CD4-positive, CD25-positive, alpha-beta regulatory T cell (primary cell): ENCODE measurements at regions not wholly inside any gene's neighbourhood (a gene's known extent, or its start where the extent isn't known, plus 50 kb on each side); places are given as distances from the start of the nearest gene placed in this dataset.
"Not testable (repeated sequence)": the region's sequence is repeated elsewhere in the genome, so short reads cannot be mapped to it uniquely, and the experiment has no call there.

Experiments
- ATAC-seq, 2 donors: fragments of 150-1000 bp; cut with Tn5 transposase; one replicate each; pipeline ENCODE4 v1.10.0; 2021; ENCODE audit warnings: low read depth in 2 of 2, moderate number of reproducible peaks in 2 of 2, moderate library complexity in 1 of 2
- DNase-seq, 3 donors: peaks; one replicate each; pipeline versions ENCODE4 v3.0.0 to v3.0.0-alpha.2; 2012 to 2022; ENCODE audit warnings: mixed read lengths in 1 of 3
- H3K27ac ChIP-seq: one replicate; pipeline ENCODE4 v1.7.0; 2013; ENCODE audit warnings: mild to moderate bottlenecking, low read length; ENCODE audit not compliant: insufficient read depth, poor library complexity, severe bottlenecking
- H3K27me3 ChIP-seq: one replicate; pipeline ENCODE4 v1.7.0; 2013; ENCODE audit warnings: low read length; ENCODE audit not compliant: control insufficient read depth, insufficient read depth
- H3K36me3 ChIP-seq: one replicate; pipeline ENCODE4 v1.7.0; 2013; ENCODE audit warnings: mild to moderate bottlenecking, low read length, moderate library complexity; ENCODE audit not compliant: control insufficient read depth, insufficient read depth
- H3K4me1 ChIP-seq: 2 replicates; pipeline ENCODE4 v1.7.0; 2013; ENCODE audit warnings: mild to moderate bottlenecking, low read length; ENCODE audit not compliant: insufficient read depth, control insufficient read depth, poor library complexity, severe bottlenecking
- H3K4me3 ChIP-seq: one replicate; pipeline ENCODE4 v1.7.0; 2013; ENCODE audit warnings: low read depth, mild to moderate bottlenecking, low read length, moderate library complexity
- H3K9me3 ChIP-seq, 2 experiments: 1 replicate in 1 of 2; 2 replicates in 1 of 2; pipeline ENCODE4 v1.7.0; 2013; ENCODE audit warnings: low read length in 2 of 2, mild to moderate bottlenecking in 1 of 2, moderate library complexity in 1 of 2; ENCODE audit not compliant: control insufficient read depth in 2 of 2
- H3K27ac Mint-ChIP-seq, 3 donors: one replicate each; pipeline ENCODE4 v1.8.0; 2020 to 2022; ENCODE audit warnings: mild to moderate bottlenecking in 3 of 3, mixed read lengths in 3 of 3, moderate library complexity in 2 of 3
- H3K27me3 Mint-ChIP-seq: one replicate; pipeline ENCODE4 v1.8.0; 2022; ENCODE audit warnings: mild to moderate bottlenecking, mixed read lengths
- H3K36me3 Mint-ChIP-seq: one replicate; pipeline ENCODE4 v1.8.0; 2020; ENCODE audit warnings: mixed read lengths
- H3K4me1 Mint-ChIP-seq, 4 donors: one replicate each; pipeline ENCODE4 v1.8.0; 2020 to 2022; ENCODE audit warnings: mixed read lengths in 4 of 4, mild to moderate bottlenecking in 1 of 4
- H3K4me3 Mint-ChIP-seq, 4 donors: one replicate each; pipeline ENCODE4 v1.8.0; 2020 to 2022; ENCODE audit warnings: mild to moderate bottlenecking in 4 of 4, mixed read lengths in 4 of 4, moderate library complexity in 3 of 4
- H3K9me3 Mint-ChIP-seq, 7 donors: one replicate each; pipeline ENCODE4 v1.8.0; 2020 to 2022; ENCODE audit warnings: mixed read lengths in 7 of 7, mild to moderate bottlenecking in 3 of 7, moderate library complexity in 2 of 7

DNA sequence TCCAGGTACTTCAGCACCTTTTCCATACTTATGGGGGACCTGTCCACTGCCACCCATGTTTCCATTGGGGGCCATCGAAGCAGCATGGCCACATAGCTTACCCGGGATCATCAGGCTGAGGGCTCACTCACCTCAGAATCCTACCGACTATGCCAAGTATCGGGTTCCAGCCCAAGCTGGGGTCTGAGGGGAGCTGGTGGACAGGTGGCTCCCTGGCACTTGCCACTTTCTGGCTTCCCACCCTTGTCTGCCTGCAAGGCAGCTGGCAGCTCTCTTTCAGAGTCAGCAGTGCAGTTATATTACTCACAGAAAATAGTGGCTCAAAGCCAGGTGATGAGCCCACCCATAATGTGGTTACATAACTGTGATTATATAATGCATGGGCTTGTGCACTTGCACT is 1153.8 kb downstream of the STIM2 start:
- H3K27ac Mint-ChIP-seq = no peak overlapping the region

GRCh38 chr4:28015996-28016395 is 1155.4 kb downstream of the STIM2 start:
- no peaks in the 10 kb centered on the region for H3K36me3 Mint-ChIP-seq
- no peaks in the 10 kb centered on the region for H3K4me1 Mint-ChIP-seq
- no peak overlapping the region for H3K27ac Mint-ChIP-seq
- H3K27me3 Mint-ChIP-seq = no peaks in the 10 kb centered on the region
- DNase-seq (no peak), ATAC-seq (no peak)
- H3K4me3 ChIP-seq = no peak overlapping the region
- no peak overlapping the region for H3K4me3 Mint-ChIP-seq
- no peaks in the 10 kb centered on the region for H3K36me3 ChIP-seq
- H3K27ac ChIP-seq = no peak overlapping the region
- H3K4me1 ChIP-seq = no peaks in the 10 kb centered on the region
- peaks cover 3 to 25% (median 7%) of the 10 kb centered on the region in 7 donors for H3K9me3 Mint-ChIP-seq
- peaks cover 0 to 12% of the 10 kb centered on the region in 2 experiments for H3K9me3 ChIP-seq
- no peaks in the 10 kb centered on the region for H3K27me3 ChIP-seq

More for the DNA sequence above, 1153.8 kb downstream of the STIM2 start:
- ATAC-seq (no peak), DNase-seq (no peak)
- H3K27me3 Mint-ChIP-seq = no peaks in the 10 kb centered on the region
- no peaks in the 10 kb centered on the region for H3K27me3 ChIP-seq
- H3K36me3 ChIP-seq = no peaks in the 10 kb centered on the region
- H3K4me3 Mint-ChIP-seq = no peak overlapping the region
- H3K27ac ChIP-seq = no peak overlapping the region
- H3K4me3 ChIP-seq = no peak overlapping the region
- H3K9me3 Mint-ChIP-seq = peaks cover 3 to 25% (median 8%) of the 10 kb centered on the region in 7 donors
- H3K4me1 Mint-ChIP-seq = no peaks in the 10 kb centered on the region
- H3K9me3 ChIP-seq = peaks cover 0 to 12% of the 10 kb centered on the region in 2 experiments
- no peaks in the 10 kb centered on the region for H3K4me1 ChIP-seq
- H3K36me3 Mint-ChIP-seq = no peaks in the 10 kb centered on the region

DNA sequence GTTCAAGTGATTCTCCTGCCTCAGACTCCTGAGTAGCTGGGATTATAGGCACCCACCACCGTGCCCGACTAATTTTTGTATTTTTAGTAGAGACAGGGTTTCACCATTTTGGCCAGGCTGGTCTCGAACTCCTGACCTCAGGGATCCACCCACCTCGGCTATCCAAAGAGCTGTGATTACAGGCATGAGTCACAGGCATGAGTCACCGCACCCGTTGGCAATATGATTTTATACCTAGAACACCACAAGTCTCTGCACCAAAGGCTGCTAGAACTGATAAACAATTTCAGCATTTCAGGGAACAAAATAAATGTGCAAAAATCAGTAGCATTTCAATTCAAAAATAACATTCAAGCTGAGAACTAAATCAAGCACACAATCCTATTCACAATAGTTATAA is 1177.6 kb downstream of the STIM2 start:
- H3K36me3 ChIP-seq, H3K4me3 Mint-ChIP-seq, H3K27me3 Mint-ChIP-seq, ATAC-seq, H3K27ac Mint-ChIP-seq, H3K9me3 ChIP-seq, H3K4me3 ChIP-seq, H3K36me3 Mint-ChIP-seq, DNase-seq, H3K27me3 ChIP-seq, H3K27ac ChIP-seq, H3K4me1 ChIP-seq, H3K4me1 Mint-ChIP-seq: not testable (repeated sequence)
- H3K9me3 Mint-ChIP-seq = peaks cover 0 to 28% (median 11%) of the 10 kb centered on the region in 7 donors

DNA sequence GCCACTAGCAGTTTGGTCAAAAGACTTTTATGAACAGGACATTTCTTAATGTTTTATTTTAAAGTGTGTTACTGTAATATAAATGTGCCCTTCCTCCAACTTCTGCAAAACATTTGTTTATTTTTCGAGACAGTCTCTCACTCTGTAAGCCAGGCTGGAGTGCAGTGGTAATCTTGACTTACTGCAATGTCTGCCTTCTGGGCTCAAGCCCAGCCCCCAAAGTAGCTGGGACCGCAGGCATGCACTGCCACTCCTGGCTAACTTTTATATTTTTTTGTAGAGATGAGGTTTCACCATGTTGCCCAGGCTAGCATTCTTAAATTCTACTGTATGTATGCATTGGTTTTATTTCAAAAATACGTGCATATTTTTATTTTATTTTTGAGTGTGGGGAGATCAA is 1201.9 kb downstream of the STIM2 start:
- Histone ChIP-seq H3K4me3 (no peak overlapping the region), H3K27ac (no peak overlapping the region), H3K27me3 (no peaks in the 10 kb centered on the region), H3K4me1 (no peaks in the 10 kb centered on the region), H3K9me3 (peaks cover 0 to 5% of the 10 kb centered on the region in 2 experiments), H3K36me3 (no peaks in the 10 kb centered on the region)
- Mint-ChIP-seq H3K9me3 (peaks cover 1 to 7% (median 4%) of the 10 kb centered on the region in 7 donors), H3K27me3 (no peaks in the 10 kb centered on the region), H3K4me1 (no peaks in the 10 kb centered on the region), H3K36me3 (no peaks in the 10 kb centered on the region), H3K27ac (no peak overlapping the region), H3K4me3 (no peak overlapping the region)
- ATAC-seq = no peak
- no peak for DNase-seq

- Histone ChIP-seq H3K9me3 (no peaks in the 10 kb centered on the region), H3K4me3 (no peak overlapping the region), H3K36me3 (no peaks in the 10 kb centered on the region), H3K4me1 (no peaks in the 10 kb centered on the region), H3K27me3 (no peaks in the 10 kb centered on the region), H3K27ac (no peak overlapping the region)
- Mint-ChIP-seq H3K27me3 (no peaks in the 10 kb centered on the region), H3K36me3 (no peaks in the 10 kb centered on the region), H3K9me3 (peaks cover 0 to 22% (median 6%) of the 10 kb centered on the region in 7 donors), H3K27ac (no peak overlapping the region), H3K4me3 (no peak overlapping the region), H3K4me1 (no peaks in the 10 kb centered on the region)
- DNase-seq (no peak), ATAC-seq (no peak)
Measured at GRCh38 chr4:28073860-28074555, 1213.4 kb downstream of the STIM2 start.

GRCh38 chr4:28075401-28075956 is 1214.8 kb downstream of the STIM2 start:
- Mint-ChIP-seq H3K9me3 (peaks cover 0 to 28% (median 8%) of the 10 kb centered on the region in 7 donors), H3K27me3 (no peaks in the 10 kb centered on the region), H3K4me1 (no peaks in the 10 kb centered on the region), H3K27ac (no peak overlapping the region), H3K4me3 (no peak overlapping the region), H3K36me3 (no peaks in the 10 kb centered on the region)
- no peak for DNase-seq
- H3K4me3 ChIP-seq = no peak overlapping the region
- no peaks in the 10 kb centered on the region for H3K4me1 ChIP-seq
- H3K27me3 ChIP-seq = no peaks in the 10 kb centered on the region
- ATAC-seq = no peak
- no peaks in the 10 kb centered on the region for H3K9me3 ChIP-seq
- H3K27ac ChIP-seq = no peak overlapping the region
- no peaks in the 10 kb centered on the region for H3K36me3 ChIP-seq

DNA sequence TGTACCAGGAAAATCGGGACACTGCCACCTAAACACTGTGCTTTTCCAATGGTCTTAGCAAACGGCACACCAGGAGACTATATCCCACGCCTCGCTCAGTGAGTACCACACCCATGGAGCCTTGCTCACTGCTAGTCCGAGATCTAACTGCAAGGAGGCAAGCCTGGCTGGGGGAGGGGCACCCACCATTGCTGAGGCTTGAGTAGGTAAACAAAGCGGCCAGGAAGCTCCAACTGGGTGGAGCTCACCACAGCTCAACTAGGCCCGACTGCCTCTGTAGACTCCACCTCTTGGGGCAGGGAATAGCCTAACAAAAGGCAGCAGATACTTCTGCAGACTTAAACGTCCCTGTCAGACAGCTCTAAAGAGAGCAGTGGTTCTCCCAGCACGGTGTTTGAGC is 1216.6 kb downstream of the STIM2 start:
- not testable (repeated sequence) for ATAC-seq, H3K36me3 Mint-ChIP-seq, H3K27me3 Mint-ChIP-seq, H3K9me3 ChIP-seq, H3K4me3 Mint-ChIP-seq, H3K27me3 ChIP-seq, H3K27ac ChIP-seq, H3K4me1 ChIP-seq, H3K4me1 Mint-ChIP-seq, H3K27ac Mint-ChIP-seq, H3K4me3 ChIP-seq, H3K36me3 ChIP-seq, DNase-seq
- H3K9me3 Mint-ChIP-seq = peaks cover 0 to 39% (median 8%) of the 10 kb centered on the region in 7 donors
